OCI-LY7 (cell line): ENCODE measurements at regions not wholly inside any gene's neighbourhood (a gene's known extent, or its start where the extent isn't known, plus 50 kb on each side); places are given as distances from the start of the nearest gene placed in this dataset.

Experiments
- BruUV-seq: library from RNA; stranded (reverse); fragments of 400-500 nt; replicated peaks from 2 replicates; lab custom pipeline; 2021; lab: Mats Ljungman, UMichigan
- CTCF ChIA-PET: fragments of 300-600 bp; sonication (Branson Sonifier 250); formaldehyde crosslinking; loops from one replicate; lab custom pipeline; 2022; ENCODE audit warnings: antibody characterized with exemption; ENCODE audit not compliant: unreplicated experiment; lab: Charles Lee
- POLR2A ChIA-PET: fragments of 300-600 bp; sonication (Branson Sonifier 250); formaldehyde crosslinking; loops from one replicate; lab custom pipeline; 2022; ENCODE audit warnings: antibody characterized with exemption; lab: Charles Lee
- DNase-seq: peaks from one replicate; pipeline ENCODE4 v3.0.0-alpha.2; 2015; ENCODE audit warnings: low spot score
- H2AFZ ChIP-seq: fragments of 200-600 bp; sonication (generic), shearing (Covaris generic); 2 replicates; pipeline ENCODE4 v1.6.1; 2014; ENCODE audit warnings: mild to moderate bottlenecking, antibody characterized with exemption, low read length, moderate library complexity
- H3K27ac ChIP-seq: fragments of 200-600 bp; sonication (generic); 2 replicates; pipeline ENCODE4 v1.5.1; 2014; ENCODE audit warnings: mixed run types, low read depth, mild to moderate bottlenecking, moderate library complexity, low read length, inconsistent platforms; ENCODE audit not compliant: poor library complexity, severe bottlenecking
- H3K36me3 ChIP-seq: fragments of 200-600 bp; sonication (generic); 2 replicates; pipeline ENCODE4 v1.6.1; 2014; ENCODE audit warnings: mild to moderate bottlenecking, antibody characterized with exemption, low read length, moderate library complexity, mixed read lengths; ENCODE audit not compliant: insufficient read depth
- H3K4me1 ChIP-seq: fragments of 200-600 bp; sonication (generic); 2 replicates; pipeline ENCODE4 v1.5.1; 2014; ENCODE audit warnings: mild to moderate bottlenecking, low read length; ENCODE audit not compliant: insufficient read depth, poor library complexity, severe bottlenecking
- H3K4me2 ChIP-seq: fragments of 200-600 bp; sonication (generic); 2 replicates; pipeline ENCODE4 v1.6.1; 2014; ENCODE audit warnings: mild to moderate bottlenecking, low read length
- H3K4me3 ChIP-seq: fragments of 200-600 bp; sonication (generic); 2 replicates; pipeline ENCODE4 v1.5.1; 2014; ENCODE audit warnings: mild to moderate bottlenecking, low read depth, low read length; ENCODE audit not compliant: poor library complexity, severe bottlenecking
- H3K79me2 ChIP-seq: fragments of 200-600 bp; sonication (generic); 2 replicates; pipeline ENCODE4 v1.6.1; 2016; ENCODE audit warnings: low read depth, mild to moderate bottlenecking, low read length, moderate library complexity, mixed read lengths; ENCODE audit not compliant: insufficient read depth
- H3K9me2 ChIP-seq: fragments of 200-600 bp; sonication (generic); 2 replicates; pipeline ENCODE4 v1.6.1; 2016; ENCODE audit warnings: mild to moderate bottlenecking, low read length, mixed read lengths; ENCODE audit not compliant: insufficient read depth
- H3K9me3 ChIP-seq: fragments of 200-600 bp; sonication (generic); 2 replicates; pipeline ENCODE4 v1.6.1; 2014; ENCODE audit warnings: mild to moderate bottlenecking, mixed run types, low read length, mixed read lengths
- H4K20me1 ChIP-seq: fragments of 200-600 bp; sonication (generic); 2 replicates; pipeline ENCODE4 v1.6.1; 2014; ENCODE audit warnings: mild to moderate bottlenecking, antibody characterized with exemption, low read length, moderate library complexity, mixed read lengths; ENCODE audit not compliant: insufficient read depth
- EZH2phosphoT487 ChIP-seq: fragments of 200-600 bp; sonication (generic); IDR thresholded peaks from 2 replicates; pipeline ENCODE4 v1.6.1; 2018; ENCODE audit warnings: low read depth, borderline replicate concordance, mild to moderate bottlenecking, mixed run types, antibody characterized with exemption, low read length, moderate library complexity, mixed read lengths
- intact Hi-C: fragments of 100-400 bp; cut with micrococcal nuclease; formaldehyde crosslinking; loops from one replicate; pipeline ENCODE4 v1.10.0; 2022; ENCODE audit not compliant: unreplicated experiment
- TF ChIP-seq, protein P1 (sequence below): fragments of 200-600 bp; sonication (generic); conservative IDR thresholded peaks from 2 replicates; pipeline ENCODE4 v1.5.1; 2014; ENCODE audit warnings: mild to moderate bottlenecking, antibody characterized with exemption, low read length, moderate library complexity, mixed read lengths

DNA sequence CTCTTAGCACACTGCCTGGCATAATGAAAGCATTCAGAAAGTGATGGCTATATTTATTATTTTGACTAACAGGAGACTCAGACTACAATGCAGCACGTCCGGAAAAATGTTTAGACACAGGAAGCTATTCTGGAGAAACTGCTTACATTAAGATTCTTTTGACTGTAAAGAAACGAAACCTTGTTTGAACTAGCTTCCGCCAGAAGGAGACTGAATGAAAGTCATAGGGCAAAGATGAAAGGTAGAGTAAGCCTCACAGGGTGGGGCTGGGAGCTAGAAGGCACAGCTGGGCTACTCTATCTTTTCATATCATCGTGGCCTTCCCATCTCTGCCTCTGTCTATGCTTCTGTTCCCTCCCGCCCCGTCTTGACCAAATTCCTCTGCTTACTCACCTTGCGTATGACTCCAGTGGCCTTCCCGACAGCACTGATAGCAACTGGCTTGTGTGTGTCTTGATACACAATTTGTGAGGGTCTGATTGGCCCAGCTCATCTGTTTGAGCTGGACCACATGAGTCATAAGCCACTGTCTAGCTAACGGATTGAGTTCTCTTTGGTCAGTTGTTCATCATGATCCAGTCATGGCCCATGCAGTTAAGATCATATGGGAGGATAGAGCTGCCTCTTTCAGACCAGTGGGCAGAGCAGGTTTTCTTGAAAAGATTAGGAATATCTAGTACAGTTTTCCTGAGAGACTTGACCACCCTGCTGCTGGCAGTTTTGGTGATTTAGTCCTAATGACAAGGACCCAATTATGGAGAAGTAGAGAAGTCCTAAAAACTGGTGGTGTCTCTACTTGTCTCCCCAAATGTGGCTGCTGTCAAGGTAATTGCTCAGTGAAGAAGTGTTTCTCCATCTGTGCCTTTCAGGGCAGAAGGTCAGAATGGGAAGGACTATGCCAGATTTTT is 151.5 kb upstream of the SLC38A2 start:
- no peak overlapping the region for H3K4me2 ChIP-seq
- ChIA-PET POLR2A (interaction anchor here (1.5 kb wide), 1 partner anchor 13 kb away, joined by 4 read pairs; no protein-coding TSS in a partner anchor), CTCF (no interaction called here)
- H3K36me3 ChIP-seq = no peaks in the 10 kb centered on the region
- H3K9me2 ChIP-seq = no peaks in the 10 kb centered on the region; the same call in 1 of the 2 replicates
- H3K9me3 ChIP-seq = no peaks in the 10 kb centered on the region
- H2AFZ ChIP-seq = no peak overlapping the region
- TF ChIP-seq EZH2phosphoT487 = no peak
- TF ChIP-seq, protein P1, sequence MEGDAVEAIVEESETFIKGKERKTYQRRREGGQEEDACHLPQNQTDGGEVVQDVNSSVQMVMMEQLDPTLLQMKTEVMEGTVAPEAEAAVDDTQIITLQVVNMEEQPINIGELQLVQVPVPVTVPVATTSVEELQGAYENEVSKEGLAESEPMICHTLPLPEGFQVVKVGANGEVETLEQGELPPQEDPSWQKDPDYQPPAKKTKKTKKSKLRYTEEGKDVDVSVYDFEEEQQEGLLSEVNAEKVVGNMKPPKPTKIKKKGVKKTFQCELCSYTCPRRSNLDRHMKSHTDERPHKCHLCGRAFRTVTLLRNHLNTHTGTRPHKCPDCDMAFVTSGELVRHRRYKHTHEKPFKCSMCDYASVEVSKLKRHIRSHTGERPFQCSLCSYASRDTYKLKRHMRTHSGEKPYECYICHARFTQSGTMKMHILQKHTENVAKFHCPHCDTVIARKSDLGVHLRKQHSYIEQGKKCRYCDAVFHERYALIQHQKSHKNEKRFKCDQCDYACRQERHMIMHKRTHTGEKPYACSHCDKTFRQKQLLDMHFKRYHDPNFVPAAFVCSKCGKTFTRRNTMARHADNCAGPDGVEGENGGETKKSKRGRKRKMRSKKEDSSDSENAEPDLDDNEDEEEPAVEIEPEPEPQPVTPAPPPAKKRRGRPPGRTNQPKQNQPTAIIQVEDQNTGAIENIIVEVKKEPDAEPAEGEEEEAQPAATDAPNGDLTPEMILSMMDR = no peak
- H3K79me2 ChIP-seq = no peaks in the 10 kb centered on the region
- no peak overlapping the region for H3K4me3 ChIP-seq
- no TSS peak for BruUV-seq
- intact Hi-C loops = loop anchor here (10.0 kb wide), 1 partner anchor 361 kb away; no protein-coding TSS in a partner anchor
- H4K20me1 ChIP-seq = no peaks in the 10 kb centered on the region
- H3K4me1 ChIP-seq = no peaks in the 10 kb centered on the region
- H3K27ac ChIP-seq = no peak overlapping the region
- no peak for DNase-seq

DNA sequence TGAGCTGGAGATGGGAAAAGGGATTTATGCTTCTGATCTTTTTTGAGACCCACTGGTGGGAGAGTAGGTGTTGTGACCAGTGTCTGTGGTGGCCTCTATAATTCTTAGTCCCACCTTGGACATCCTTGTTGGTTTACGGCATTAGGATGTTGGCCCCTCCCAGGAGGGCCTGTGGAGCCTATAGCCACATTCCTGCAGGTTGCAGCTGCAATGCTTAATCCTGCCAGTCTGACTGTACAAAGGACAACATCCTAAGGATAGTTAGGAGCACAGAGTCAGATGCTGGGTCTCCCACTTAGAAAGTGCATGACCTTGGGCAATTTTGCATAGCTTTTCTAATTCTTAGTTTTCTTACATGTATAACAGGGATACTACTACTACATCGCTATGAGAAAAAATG is 150.9 kb upstream of the SLC38A2 start:
- H3K79me2 ChIP-seq = no peaks in the 10 kb centered on the region
- ChIA-PET CTCF (no interaction called here), POLR2A (no interaction called here)
- no peaks in the 10 kb centered on the region for H3K4me1 ChIP-seq
- no TSS peak for BruUV-seq
- H3K9me3 ChIP-seq = no peaks in the 10 kb centered on the region
- no peak for DNase-seq
- no peaks in the 10 kb centered on the region; the same call in 1 of the 2 replicates for H3K9me2 ChIP-seq
- intact Hi-C loops = loop anchor here (10.0 kb wide), 1 partner anchor 361 kb away; no protein-coding TSS in a partner anchor
- no peak overlapping the region for H3K4me2 ChIP-seq
- H3K27ac ChIP-seq = no peak overlapping the region
- H3K4me3 ChIP-seq = no peak overlapping the region
- no peaks in the 10 kb centered on the region for H4K20me1 ChIP-seq
- no peaks in the 10 kb centered on the region for H3K36me3 ChIP-seq
- no peak for TF ChIP-seq EZH2phosphoT487
- TF ChIP-seq, protein P1 = no peak
- no peak overlapping the region for H2AFZ ChIP-seq

DNA sequence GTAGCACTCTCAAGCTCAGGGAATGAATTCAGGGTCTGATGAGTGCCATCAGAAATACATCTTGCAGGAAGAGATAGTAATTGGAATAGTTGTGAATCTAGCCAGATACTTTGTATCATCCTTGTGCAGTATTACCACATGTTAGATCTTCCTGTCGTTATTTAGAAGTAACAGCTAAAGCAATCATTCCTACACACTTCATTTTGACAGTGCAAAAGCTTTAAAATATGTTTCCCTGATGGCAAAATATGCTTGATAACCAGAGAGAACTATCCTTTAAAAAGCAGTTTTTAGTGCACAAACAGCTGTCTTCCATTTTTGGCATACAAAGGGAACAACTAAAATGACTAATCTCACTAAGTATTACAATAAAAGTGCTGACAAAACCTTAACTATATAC is 149.5 kb upstream of the SLC38A2 start:
- no peak overlapping the region for H3K4me3 ChIP-seq
- H3K9me2 ChIP-seq = no peaks in the 10 kb centered on the region; the same call in 1 of the 2 replicates
- BruUV-seq = no TSS peak
- no peak overlapping the region for H3K27ac ChIP-seq
- H4K20me1 ChIP-seq = no peaks in the 10 kb centered on the region
- H3K79me2 ChIP-seq = no peaks in the 10 kb centered on the region
- no peak overlapping the region for H3K4me2 ChIP-seq
- no peaks in the 10 kb centered on the region for H3K4me1 ChIP-seq
- H3K36me3 ChIP-seq = no peaks in the 10 kb centered on the region
- no peaks in the 10 kb centered on the region for H3K9me3 ChIP-seq
- intact Hi-C loops = loop anchor here (10.0 kb wide), 1 partner anchor 363 kb away; no protein-coding TSS in a partner anchor
- POLR2A ChIA-PET = no interaction called here
- CTCF ChIA-PET = no interaction called here
- no peak for DNase-seq
- no peak overlapping the region for H2AFZ ChIP-seq
- TF ChIP-seq, protein P1 = no peak
- no peak for TF ChIP-seq EZH2phosphoT487
